ENCODE measurements at regions not wholly inside any gene's neighbourhood (a gene's known extent, or its start where the extent isn't known, plus 50 kb on each side); places are given as distances from the start of the nearest gene placed in this dataset.

- DNase-seq, result no peak
Observed at GRCh38 chr7:340979-341694, 51.2 kb downstream of the FOXL3 start.

- no peak for DNase-seq
Observed at GRCh38 chr7:341841-342638, 52.1 kb downstream of the FOXL3 start.

- no peak for DNase-seq
Observed at GRCh38 chr7:342681-343216, 52.8 kb downstream of the FOXL3 start.

GRCh38 chr7:343227-343822 lies 53.4 kb downstream of the FOXL3 start:
- DNase-seq, result no peak

GRCh38 chr7:343864-344607 lies 54.1 kb downstream of the FOXL3 start:
- no peak for DNase-seq

- DNase-seq, result no peak
Observed at GRCh38 chr7:344608-344994, 54.6 kb downstream of the FOXL3 start.

- no peak for DNase-seq
Observed at GRCh38 chr7:346116-346898, 56.3 kb downstream of the FOXL3 start.

GRCh38 chr7:347001-347590 lies 57.1 kb downstream of the FOXL3 start:
- DNase-seq, result no peak

GRCh38 chr7:347644-348479 lies 57.9 kb downstream of the FOXL3 start:
- no peak for DNase-seq

GRCh38 chr7:348480-348844 lies 58.5 kb downstream of the FOXL3 start:
- DNase-seq, result no peak

GRCh38 chr7:348962-349743 lies 59.2 kb downstream of the FOXL3 start:
- DNase-seq, result no peak

GRCh38 chr7:351256-351655 lies 61.3 kb downstream of the FOXL3 start:
- DNase-seq, result no peak

GRCh38 chr7:351681-352480 lies 61.9 kb downstream of the FOXL3 start:
- DNase-seq, result no peak

- no peak for DNase-seq
Observed at GRCh38 chr7:353746-354325, 63.9 kb downstream of the FOXL3 start.

- no peak for DNase-seq
Observed at GRCh38 chr7:354597-355470, 64.9 kb downstream of the FOXL3 start.

GRCh38 chr7:355568-355967 lies 65.6 kb downstream of the FOXL3 start:
- DNase-seq, result no peak

- DNase-seq, result no peak
Observed at GRCh38 chr7:356087-356486, 66.1 kb downstream of the FOXL3 start.

All from T1000 (cell line).